Activated CD4-positive, alpha-beta T cell treated with anti-CD3 and anti-CD28 coated beads, Interleukin-2, amount 50 U/mL, for 24 hours (primary cell): ENCODE measurements at regions not wholly inside any gene's neighbourhood (a gene's known extent, or its start where the extent isn't known, plus 50 kb on each side); places are given as distances from the start of the nearest gene placed in this dataset.
"Not testable (repeated sequence)": the region's sequence is repeated elsewhere in the genome, so short reads cannot be mapped to it uniquely, and the experiment has no call there.

Experiments
- DNase-seq, 2 donors: peaks; one replicate each; pipeline ENCODE4 v3.0.0-alpha.2; 2020; ENCODE audit warnings: low read depth in 1 of 2, low spot score in 1 of 2

GRCh38 chr3:137111497-137111896 lies 153.7 kb downstream of the IL20RB start:
- no peak for DNase-seq

GRCh38 chr3:137116619-137117018 lies 158.8 kb downstream of the IL20RB start:
- no peak for DNase-seq

GRCh38 chr3:137121704-137122314 lies 164.0 kb downstream of the IL20RB start:
- no peak for DNase-seq

DNA sequence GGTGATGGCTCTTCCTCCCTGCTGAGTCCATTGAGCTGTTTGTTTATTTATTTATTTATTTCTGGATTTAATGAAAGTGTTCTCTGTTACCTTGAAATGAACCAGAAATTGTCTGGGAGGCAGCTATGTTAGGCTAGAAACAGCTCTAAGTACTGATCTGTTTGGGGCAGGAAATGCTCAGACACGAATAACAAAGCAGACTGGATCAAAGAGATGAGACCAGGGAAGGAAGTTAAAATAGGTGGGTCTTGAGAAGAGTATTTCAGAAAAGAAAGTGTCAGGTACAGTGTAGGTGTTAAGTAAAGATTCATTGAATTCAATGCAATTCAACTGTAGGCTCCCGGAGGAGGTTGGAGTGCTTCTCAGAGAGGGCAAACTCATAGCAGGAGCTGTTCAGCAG lies 173.3 kb downstream of the IL20RB start:
- DNase-seq = no peak

DNA sequence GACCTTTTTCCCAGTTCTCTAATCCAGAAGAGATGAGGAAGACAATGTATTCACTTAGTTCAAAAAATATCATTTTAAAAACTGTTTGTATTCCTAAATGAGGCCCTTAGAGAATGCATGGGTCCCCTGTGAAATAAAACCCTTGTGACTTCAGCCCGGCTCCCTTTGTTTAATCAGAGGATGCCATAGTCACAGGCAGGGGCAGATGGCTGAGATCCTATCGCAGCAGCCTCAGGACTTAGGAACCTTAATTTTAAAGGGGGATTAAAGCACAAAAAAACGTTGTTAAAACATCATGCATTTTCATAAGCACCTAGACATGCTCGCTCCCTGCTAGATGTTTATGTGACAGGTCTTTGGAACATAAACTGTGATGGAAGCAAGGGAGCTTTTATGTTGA lies 176.6 kb downstream of the IL20RB start:
- DNase-seq = no peak

- no peak for DNase-seq
Measured at GRCh38 chr3:137148406-137148805, 190.6 kb downstream of the IL20RB start.

DNA sequence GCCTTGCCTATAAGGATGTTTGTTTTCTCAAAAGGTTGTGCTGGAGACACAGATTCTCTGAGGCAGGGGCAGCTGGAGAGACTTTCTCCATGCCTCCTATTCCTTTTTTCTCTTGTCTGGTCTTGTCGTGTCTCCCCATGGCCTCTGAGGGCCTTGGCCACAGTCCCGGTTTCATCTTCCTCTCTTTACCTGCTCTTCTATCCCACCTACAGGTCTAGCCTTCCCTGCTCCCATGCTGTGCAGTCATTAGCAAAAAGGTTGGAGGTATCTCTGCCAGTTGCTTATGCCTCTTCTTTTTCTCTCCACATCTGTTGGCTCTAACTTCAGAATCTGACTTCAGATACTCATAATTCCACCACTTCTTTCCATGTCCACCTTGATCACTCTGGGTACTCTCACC lies 191.1 kb downstream of the IL20RB start:
- DNase-seq = no peak

GRCh38 chr3:137150825-137151224 lies 193.0 kb downstream of the IL20RB start:
- no peak for DNase-seq

DNA sequence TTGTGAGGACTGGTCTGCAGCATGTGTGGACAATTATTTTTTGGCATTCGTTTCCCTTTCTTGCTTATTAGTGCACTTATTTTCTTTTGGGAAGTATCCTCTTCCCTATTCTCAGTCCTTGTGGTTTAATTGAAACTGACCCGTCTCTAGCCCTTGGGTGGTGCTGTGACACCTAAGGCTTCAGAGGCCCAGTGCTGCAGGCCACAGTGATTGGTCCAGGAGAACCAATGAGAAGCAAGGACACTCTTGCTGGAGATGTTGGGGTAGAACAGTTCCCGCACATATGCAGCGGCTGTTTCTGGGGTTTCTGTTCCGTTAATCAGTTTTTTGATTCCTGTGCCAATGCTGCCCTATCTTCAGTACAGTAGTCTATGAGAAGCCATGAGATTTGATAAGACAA lies 195.3 kb downstream of the IL20RB start:
- not testable (repeated sequence) for DNase-seq

- no peak for DNase-seq
Measured at GRCh38 chr3:137163241-137163871, 205.6 kb downstream of the IL20RB start.

DNA sequence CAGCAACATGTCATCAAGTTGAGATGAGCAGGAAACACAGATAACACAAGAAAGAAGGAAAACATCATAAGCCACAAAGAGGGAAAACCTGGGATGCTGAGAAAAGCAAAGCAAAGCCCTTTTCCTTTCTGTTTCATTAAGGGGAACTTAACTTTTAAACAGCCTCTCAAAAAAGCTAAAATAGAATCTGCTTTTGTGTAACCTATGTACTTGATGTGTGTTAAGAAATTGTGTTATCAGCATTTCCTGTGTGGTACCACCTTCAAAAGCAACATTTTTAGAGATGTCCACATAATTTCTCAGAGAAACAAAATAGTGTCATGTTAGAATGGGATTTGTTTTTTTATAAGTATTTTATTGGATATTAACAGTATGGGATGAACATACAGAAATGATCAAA lies 206.2 kb downstream of the IL20RB start:
- DNase-seq = no peak

DNA sequence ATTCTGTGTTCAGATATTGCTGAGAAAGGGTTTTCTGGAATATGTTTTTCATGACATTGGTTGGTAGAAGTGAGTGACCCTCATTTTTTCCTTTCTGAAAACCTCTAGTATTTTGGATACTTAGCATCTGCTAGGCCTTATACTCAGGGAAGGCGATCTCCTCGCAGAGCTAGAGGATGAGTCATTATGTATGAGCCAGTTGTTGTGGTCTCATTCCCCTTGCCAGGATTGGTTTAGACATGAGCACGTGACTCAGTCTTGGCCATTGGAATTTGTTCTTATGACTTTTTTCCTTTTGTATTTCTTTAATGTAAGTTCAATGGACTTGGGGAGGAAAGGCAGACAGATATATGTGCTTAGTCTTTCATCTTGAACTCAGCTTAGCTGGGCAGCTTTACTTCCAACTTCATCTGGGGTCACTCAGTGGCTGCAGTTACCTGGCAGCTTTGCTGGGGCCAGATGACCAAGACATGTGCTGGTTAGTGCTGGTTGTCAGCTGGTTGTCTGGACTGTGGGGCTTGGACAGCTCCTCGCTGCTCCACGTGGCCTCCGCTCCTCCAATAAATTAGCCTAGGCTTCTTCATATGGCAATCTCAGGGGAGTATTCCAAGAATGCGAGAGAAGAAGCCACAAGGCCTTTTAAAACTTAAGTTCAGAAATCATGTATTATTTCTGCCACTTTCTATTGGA lies 207.5 kb downstream of the IL20RB start:
- DNase-seq = no peak

DNA sequence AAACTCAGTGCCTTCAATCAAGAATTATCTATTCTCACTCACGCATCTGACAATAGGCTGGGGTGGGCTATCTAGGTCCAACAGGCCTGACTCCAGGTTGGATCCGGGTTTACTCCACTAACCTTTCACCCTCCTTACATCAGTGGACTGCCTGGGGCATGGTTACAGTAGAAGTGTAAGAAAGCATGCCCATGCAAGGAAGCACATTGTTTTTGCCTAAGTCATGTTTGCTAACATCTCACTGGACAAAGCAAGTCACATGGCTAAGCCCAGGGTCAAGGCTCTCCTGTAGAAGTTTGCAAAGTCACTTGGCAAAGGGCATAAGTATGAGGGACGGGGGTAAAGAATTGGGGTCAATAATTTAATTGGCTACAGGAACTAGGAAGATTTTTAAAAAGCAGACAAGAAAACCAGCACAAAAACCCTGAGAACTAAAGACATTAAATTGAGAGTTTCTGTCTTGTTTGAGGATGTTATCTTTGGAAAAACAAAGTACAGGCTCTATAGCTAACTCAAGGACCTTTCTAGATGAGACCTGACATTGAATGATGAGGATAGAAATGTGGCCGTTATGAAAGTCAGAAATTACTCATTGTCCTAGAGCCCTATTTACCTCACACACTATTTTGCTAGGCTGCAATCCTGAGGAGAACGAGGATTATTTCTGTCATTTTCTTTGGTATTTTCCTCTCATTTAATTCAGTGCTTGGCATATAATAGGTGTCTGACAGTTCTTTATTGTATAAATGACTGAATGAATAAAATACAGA lies 214.2 kb downstream of the IL20RB start:
- DNase-seq = no peak

DNA sequence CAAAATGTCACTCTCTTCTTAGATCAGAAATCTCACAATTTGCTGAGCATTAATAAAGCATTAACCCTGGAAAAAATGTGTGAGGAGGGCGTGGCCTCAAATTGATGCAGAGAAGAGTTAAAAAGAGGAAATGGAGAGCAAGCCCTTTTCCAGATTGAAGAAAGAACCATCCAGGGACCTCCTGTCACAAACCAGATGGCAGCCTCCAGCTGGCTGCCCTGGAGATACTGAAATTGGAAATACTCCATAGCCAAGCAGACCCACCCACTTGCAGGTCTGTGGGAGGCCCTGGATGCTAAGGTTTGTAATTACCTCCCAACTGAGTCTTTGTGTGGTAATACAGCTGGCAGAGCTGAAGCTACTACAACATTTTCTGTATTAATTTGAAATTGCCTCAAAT lies 214.9 kb downstream of the IL20RB start:
- no peak for DNase-seq

DNA sequence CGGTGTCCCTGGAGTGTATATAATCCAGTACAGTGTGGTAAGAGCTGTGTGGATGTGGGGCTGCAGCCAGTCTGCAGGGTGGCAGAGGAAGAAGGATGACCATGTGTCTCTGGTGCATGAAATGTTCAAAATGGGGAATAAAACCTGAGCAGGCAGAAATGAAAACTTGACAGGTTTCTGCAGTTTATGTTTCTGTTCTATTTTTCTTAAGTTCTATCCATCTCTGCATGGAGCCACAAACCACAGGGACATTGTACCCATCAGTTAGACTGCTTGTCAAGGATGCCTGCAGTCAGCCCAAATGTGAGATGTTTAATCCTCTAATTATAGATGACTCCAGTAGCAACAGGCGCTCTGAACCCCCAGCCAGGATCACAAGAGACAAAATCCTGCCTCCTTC lies 216.7 kb downstream of the IL20RB start:
- no peak for DNase-seq

- DNase-seq = no peak
Measured at GRCh38 chr3:137180220-137180619, 222.4 kb downstream of the IL20RB start.

DNA sequence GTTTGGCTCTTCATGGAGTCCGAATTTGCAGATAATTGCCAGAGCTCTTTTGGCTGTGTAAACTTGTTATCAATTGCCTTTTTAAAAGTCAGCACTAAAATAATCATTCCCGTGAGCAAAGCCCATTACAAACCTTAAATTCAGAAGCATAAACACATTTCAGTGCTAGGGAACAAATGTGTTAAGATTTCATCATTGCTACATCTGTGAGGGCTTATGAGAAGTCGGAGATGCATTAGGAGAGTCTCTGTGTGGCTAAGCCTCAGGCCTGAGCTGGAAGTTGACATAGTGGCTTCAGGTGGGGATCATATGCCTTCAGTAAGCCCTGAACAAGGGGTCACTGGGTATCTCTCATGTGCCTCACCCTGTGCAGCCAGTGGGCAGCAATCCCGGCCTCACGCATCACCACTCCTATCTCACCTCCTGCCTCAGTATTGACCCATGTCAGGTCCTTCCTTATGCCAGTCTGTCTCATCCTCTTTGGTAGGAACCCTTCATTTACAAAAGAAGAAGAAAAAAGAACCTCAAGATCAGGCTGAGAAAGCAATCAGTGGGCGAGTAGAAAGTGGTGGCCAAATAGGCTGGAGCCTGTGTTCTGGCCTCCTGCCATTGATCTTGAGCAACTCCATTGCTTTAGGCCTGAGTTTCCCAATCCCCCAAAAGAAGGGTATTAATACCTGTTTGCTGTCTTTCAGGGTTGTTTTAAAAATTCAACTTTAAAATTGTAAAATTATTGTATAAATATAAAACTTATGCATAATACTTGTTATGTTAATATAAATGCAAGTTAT lies 233.5 kb downstream of the IL20RB start:
- no peak for DNase-seq

DNA sequence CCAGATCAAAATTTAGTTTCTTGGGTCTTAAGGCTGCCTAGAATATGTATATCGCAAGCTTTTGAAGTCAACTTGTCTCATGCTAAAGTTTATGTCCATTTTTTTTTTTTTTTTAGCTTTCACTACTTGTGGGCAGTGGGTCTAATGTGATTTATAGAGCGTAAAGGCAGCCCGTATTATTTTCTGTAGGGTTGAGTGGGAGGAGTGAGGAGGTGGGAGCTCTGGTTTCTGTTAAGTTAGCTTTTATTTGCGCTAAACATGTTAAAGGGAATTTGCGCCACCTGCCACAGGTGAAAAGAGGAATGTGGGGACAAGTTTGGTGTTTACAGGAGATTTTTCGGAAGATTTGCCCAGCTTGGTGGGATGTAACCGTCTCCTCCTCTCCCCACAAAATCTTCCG lies 234.2 kb downstream of the IL20RB start:
- no peak for DNase-seq

DNA sequence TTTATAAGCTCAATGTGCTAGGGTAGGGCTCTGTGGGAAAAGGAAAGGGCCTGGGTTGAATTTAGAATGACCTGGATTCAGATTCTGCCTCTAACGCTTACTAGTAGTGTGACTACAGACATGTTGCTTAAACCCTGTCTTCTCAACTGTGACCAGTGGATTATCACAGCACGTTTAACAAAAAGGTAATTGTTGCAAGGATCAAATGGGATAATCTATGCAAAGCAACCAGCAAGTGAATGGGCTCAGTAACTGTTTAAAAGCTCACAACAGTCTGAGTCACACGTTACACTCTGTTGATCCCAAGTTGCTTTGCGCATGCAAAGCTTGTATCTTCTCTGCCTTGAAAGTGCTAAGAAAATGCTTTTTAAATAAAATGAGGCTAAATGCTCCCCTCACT lies 236.5 kb downstream of the IL20RB start:
- DNase-seq = no peak

- DNase-seq = not testable (repeated sequence)
Measured at GRCh38 chr3:137198374-137198773, 240.6 kb downstream of the IL20RB start.

DNA sequence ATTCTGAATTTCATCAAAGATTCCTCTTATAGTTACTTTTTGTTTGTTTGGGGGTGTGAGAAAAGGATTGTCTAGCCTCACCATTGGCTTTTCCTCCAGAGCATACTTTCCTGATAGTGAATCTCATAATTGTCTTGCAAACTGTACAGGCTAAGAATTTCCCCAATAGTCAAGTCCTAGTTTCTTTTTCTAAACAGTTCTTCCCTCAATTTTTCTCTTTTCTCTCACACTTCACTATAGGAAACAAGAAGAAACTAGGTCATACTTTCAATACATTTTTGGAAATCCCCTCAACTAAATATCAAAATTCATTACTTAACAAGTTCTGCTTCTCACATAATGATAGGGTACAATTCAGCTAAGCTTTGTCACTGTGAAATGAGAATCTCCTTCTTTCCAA lies 241.9 kb downstream of the IL20RB start:
- no peak for DNase-seq
